B cell (primary cell): ENCODE measurements at regions not wholly inside any gene's neighbourhood (a gene's known extent, or its start where the extent isn't known, plus 50 kb on each side); places are given as distances from the start of the nearest gene placed in this dataset.

ENCODE experiments used
- ATAC-seq: fragments of 200-7000 bp; cut with Tn5 transposase; one replicate; pipeline ENCODE4 v1.10.0; 2021; ENCODE audit warnings: low read depth, mild to moderate bottlenecking, moderate number of reproducible peaks, moderate library complexity
- CTCF ChIA-PET: fragments of 350-600 bp; sonication (Branson Sonifier 250); formaldehyde crosslinking; loops from one replicate; lab custom pipeline; 2021; ENCODE audit warnings: antibody characterized with exemption, inconsistent platforms; lab: Charles Lee
- POLR2A ChIA-PET: fragments of 350-600 bp; sonication (Branson Sonifier 250); formaldehyde crosslinking; loops from one replicate; lab custom pipeline; 2021; ENCODE audit warnings: antibody characterized with exemption; lab: Charles Lee
- DNase-seq: peaks from one replicate; pipeline ENCODE4 v3.0.0; 2013
- H2AFZ ChIP-seq: 2 replicates; pipeline ENCODE4 v1.6.1; 2012; ENCODE audit warnings: mild to moderate bottlenecking, low read depth, low read length; ENCODE audit not compliant: insufficient read depth, poor library complexity, severe bottlenecking
- H3K27ac ChIP-seq, 2 donors: 1 replicate in 1 of 2; 2 replicates in 1 of 2; pipeline ENCODE4 v1.5.1; 2012 to 2013; ENCODE audit warnings: low read length in 2 of 2, mild to moderate bottlenecking in 2 of 2, moderate library complexity in 1 of 2
- H3K27me3 ChIP-seq, 4 experiments: fragments of 200-600 bp in 1 of 4; sonication (generic) in 1 of 4; replicated peaks in 1 of 4; 1 replicate in 2 of 4; 2 replicates in 2 of 4; pipeline versions ENCODE4 v1.6.1 to v1.7.0; 2013 to 2016; ENCODE audit warnings: low read length in 3 of 4, mild to moderate bottlenecking in 2 of 4, mixed read lengths in 1 of 4, moderate library complexity in 1 of 4; ENCODE audit not compliant: insufficient read depth in 4 of 4, control insufficient read depth in 3 of 4; ENCODE audit errors: control extremely low read depth in 1 of 4
- H3K36me3 ChIP-seq, 2 experiments: replicated peaks in 1 of 2; 1 replicate in 1 of 2; 2 replicates in 1 of 2; pipeline versions ENCODE4 v1.6.1 to v1.7.1; 2013; ENCODE audit warnings: low read length in 1 of 2; ENCODE audit not compliant: insufficient read depth in 2 of 2, control insufficient read depth in 1 of 2; ENCODE audit errors: control extremely low read depth in 1 of 2, extremely low read depth in 1 of 2
- H3K4me1 ChIP-seq, 2 donors: fragments of 200-600 bp in 1 of 2; sonication (generic) in 1 of 2; 1 replicate in 1 of 2; 2 replicates in 1 of 2; pipeline versions ENCODE4 v1.5.1 to v1.6.1; 2013 to 2017; ENCODE audit warnings: low read length in 2 of 2; ENCODE audit not compliant: control insufficient read depth in 2 of 2, insufficient read depth in 2 of 2
- H3K4me2 ChIP-seq: replicated peaks from 2 replicates; pipeline ENCODE3; 2012; ENCODE audit warnings: mild to moderate bottlenecking, low read depth, low read length; ENCODE audit not compliant: poor library complexity, severe bottlenecking
- H3K4me3 ChIP-seq, 5 experiments: fragments of 200-600 bp in 1 of 5; sonication (generic) in 1 of 5; 1 replicate in 3 of 5; 2 replicates in 2 of 5; pipeline versions ENCODE4 v1.5.1 to v1.7.0; 2011 to 2016; ENCODE audit warnings: low read length in 4 of 5, mild to moderate bottlenecking in 4 of 5, low read depth in 2 of 5, control low read depth in 1 of 5, moderate library complexity in 1 of 5; ENCODE audit not compliant: insufficient read depth in 1 of 5; ENCODE audit errors: control extremely low read depth in 1 of 5, extremely low read depth in 1 of 5
- H3K79me2 ChIP-seq: fragments of 200-600 bp; sonication (generic); one replicate; pipeline ENCODE4 v1.6.0; 2016; ENCODE audit warnings: low read length; ENCODE audit not compliant: control insufficient read depth, insufficient read depth
- H3K9ac ChIP-seq: fragments of 200-600 bp; sonication (generic); 2 replicates; pipeline ENCODE4 v1.6.1; 2017; ENCODE audit warnings: mild to moderate bottlenecking, low read length, moderate library complexity
- H3K9me3 ChIP-seq, 3 donors: one replicate each; pipeline versions ENCODE4 v1.6.1 to v1.7.1; 2013; ENCODE audit warnings: low read length in 2 of 3; ENCODE audit not compliant: control insufficient read depth in 2 of 3, insufficient read depth in 1 of 3; ENCODE audit errors: control extremely low read depth in 1 of 3
- H4K20me1 ChIP-seq: 2 replicates; pipeline ENCODE4 v1.6.0; 2012; ENCODE audit warnings: mild to moderate bottlenecking, low read length; ENCODE audit not compliant: insufficient read depth, control insufficient read depth, poor library complexity, severe bottlenecking
- H3K27ac Mint-ChIP-seq: one replicate; pipeline ENCODE4 v1.8.0; 2021; ENCODE audit warnings: mixed read lengths
- H3K27me3 Mint-ChIP-seq: one replicate; pipeline ENCODE4 v1.8.0; 2021; ENCODE audit warnings: mixed read lengths
- H3K4me1 Mint-ChIP-seq: one replicate; pipeline ENCODE4 v1.8.0; 2021; ENCODE audit warnings: mixed read lengths
- H3K4me3 Mint-ChIP-seq: one replicate; pipeline ENCODE4 v1.8.0; 2021; ENCODE audit warnings: mixed read lengths
- H3K9me3 Mint-ChIP-seq: one replicate; pipeline ENCODE4 v1.8.0; 2022; ENCODE audit warnings: mixed read lengths; ENCODE audit not compliant: insufficient read depth
- EZH2 ChIP-seq: IDR thresholded peaks from 2 replicates; pipeline ENCODE4 v1.6.1; 2012; ENCODE audit warnings: borderline replicate concordance, low read depth, mild to moderate bottlenecking, moderate library complexity, low read length; ENCODE audit not compliant: insufficient read depth, poor library complexity, severe bottlenecking
- WGBS: methylation state at CpG from one replicate; pipeline ENCODE4 v1.1.5; 2013; ENCODE audit warnings: missing lambda C conversion rate; ENCODE audit not compliant: insufficient coverage; 5-methylcytosine and 5-hydroxymethylcytosine counted together
- intact Hi-C: fragments of 100-400 bp; cut with micrococcal nuclease; formaldehyde crosslinking; loops from one replicate; pipeline ENCODE4 v1.10.0; 2022
- TF ChIP-seq, protein P1 (sequence below): fragments of 200-600 bp; IDR thresholded peaks from one replicate; pipeline ENCODE4 v1.8.0; 2022; ENCODE audit warnings: antibody characterized with exemption, mild to moderate bottlenecking

DNA sequence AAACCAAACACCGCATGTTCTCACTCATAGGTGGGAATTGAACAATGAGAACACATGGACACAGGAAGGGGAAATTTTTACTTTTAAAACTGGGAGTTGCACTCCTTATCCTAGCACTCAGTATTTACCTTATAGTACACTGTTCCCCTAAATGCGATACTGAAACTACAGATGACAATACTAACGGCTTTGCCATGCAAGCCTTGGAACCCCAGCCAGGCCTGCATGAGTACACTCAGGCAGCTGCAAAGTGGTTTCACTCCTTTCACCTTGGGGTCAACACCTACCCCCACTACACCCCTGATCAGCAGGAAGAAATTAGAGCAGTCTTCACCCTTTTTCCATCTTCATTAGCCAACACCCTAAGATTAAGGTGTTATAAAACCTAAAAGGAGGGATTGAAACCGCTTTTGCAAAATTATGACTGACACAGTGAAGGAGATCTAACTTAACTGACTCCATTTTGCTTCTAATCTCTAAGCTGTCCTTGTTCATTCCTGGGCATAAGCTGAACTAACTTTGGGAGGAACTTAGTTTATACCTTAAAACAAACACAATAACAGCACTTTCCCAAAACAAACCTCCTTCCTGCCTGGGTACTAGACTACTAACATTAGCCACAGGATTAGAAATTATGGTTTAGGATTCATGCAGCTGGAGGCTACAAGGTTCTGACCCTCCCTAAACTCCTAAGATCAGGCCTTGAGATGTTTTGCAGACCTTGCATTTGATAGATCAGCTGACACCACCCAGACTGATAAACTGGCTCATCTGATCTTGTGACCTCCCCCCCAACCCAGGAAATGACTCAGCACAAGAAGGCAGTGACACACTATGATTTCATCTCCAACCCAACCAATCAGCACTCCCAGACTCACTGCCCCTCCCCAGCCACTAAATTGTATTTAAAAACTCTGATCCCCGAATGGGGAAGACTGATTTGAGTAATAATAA lies 452.1 kb upstream of the PPP2R3A start:
- Mint-ChIP-seq H3K27ac (no peak overlapping the region), H3K27me3 (peaks cover 15% of the 10 kb centered on the region), H3K9me3 (peaks cover 3% of the 10 kb centered on the region), H3K4me3 (no peak overlapping the region), H3K4me1 (no peaks in the 10 kb centered on the region)
- H3K4me2 ChIP-seq: no peak overlapping the region
- H2AFZ ChIP-seq: no peak overlapping the region
- 91% methylated on average over 2 of the region's 5 CpGs for WGBS
- no peak for TF ChIP-seq EZH2
- TF ChIP-seq, protein P1, sequence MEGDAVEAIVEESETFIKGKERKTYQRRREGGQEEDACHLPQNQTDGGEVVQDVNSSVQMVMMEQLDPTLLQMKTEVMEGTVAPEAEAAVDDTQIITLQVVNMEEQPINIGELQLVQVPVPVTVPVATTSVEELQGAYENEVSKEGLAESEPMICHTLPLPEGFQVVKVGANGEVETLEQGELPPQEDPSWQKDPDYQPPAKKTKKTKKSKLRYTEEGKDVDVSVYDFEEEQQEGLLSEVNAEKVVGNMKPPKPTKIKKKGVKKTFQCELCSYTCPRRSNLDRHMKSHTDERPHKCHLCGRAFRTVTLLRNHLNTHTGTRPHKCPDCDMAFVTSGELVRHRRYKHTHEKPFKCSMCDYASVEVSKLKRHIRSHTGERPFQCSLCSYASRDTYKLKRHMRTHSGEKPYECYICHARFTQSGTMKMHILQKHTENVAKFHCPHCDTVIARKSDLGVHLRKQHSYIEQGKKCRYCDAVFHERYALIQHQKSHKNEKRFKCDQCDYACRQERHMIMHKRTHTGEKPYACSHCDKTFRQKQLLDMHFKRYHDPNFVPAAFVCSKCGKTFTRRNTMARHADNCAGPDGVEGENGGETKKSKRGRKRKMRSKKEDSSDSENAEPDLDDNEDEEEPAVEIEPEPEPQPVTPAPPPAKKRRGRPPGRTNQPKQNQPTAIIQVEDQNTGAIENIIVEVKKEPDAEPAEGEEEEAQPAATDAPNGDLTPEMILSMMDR: no peak
- H3K27me3 ChIP-seq: no peaks in the 10 kb centered on the region
- no peak for DNase-seq
- no peaks in the 10 kb centered on the region for H3K4me1 ChIP-seq
- H3K9me3 ChIP-seq: no peaks in the 10 kb centered on the region
- H3K79me2 ChIP-seq: no peaks in the 10 kb centered on the region
- ChIA-PET POLR2A (no interaction called here), CTCF (no interaction called here)
- no peak overlapping the region for H3K4me3 ChIP-seq
- intact Hi-C loops: no loop called here
- H3K36me3 ChIP-seq: no peaks in the 10 kb centered on the region
- no peak for ATAC-seq
- H4K20me1 ChIP-seq: no peaks in the 10 kb centered on the region
- H3K9ac ChIP-seq: no peak overlapping the region
- no peak overlapping the region for H3K27ac ChIP-seq

DNA sequence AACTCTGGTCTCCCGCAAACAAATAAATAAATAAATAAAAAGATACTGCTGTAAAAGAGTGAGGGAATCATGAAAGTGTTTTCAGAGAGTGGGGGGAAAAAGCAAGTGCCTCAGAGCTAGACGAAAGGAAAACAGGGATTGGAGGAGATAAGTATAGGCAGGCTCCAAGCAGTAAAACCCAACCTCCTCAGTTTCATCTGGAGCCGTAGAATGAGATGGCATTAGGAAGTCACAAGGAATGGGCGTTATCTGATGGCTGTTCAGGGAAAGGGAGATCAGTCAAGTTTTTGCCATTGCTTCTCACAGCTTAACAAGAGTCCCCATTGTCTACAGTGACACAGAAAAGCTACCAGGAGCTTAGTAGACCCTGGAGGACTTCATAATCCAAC lies 451.5 kb upstream of the PPP2R3A start:
- peaks cover 3% of the 10 kb centered on the region for H3K9me3 Mint-ChIP-seq
- Histone ChIP-seq H3K9ac (no peak overlapping the region), H3K27me3 (no peaks in the 10 kb centered on the region), H3K79me2 (no peaks in the 10 kb centered on the region), H3K27ac (no peak overlapping the region), H3K36me3 (no peaks in the 10 kb centered on the region), H3K4me2 (no peak overlapping the region), H3K9me3 (no peaks in the 10 kb centered on the region), H4K20me1 (no peaks in the 10 kb centered on the region), H2AFZ (no peak overlapping the region), H3K4me3 (no peak overlapping the region), H3K4me1 (no peaks in the 10 kb centered on the region)
- ATAC-seq: no peak
- no peak for DNase-seq
- WGBS: no CpG with 5 or more reads among the region's 4 CpGs
- H3K27me3 Mint-ChIP-seq: peaks cover 16% of the 10 kb centered on the region
- ChIA-PET CTCF (no interaction called here), POLR2A (no interaction called here)
- H3K4me3 Mint-ChIP-seq: no peak overlapping the region
- H3K27ac Mint-ChIP-seq: no peak overlapping the region
- intact Hi-C loops: no loop called here
- TF ChIP-seq, protein P1: no peak
- no peak for TF ChIP-seq EZH2
- H3K4me1 Mint-ChIP-seq: no peaks in the 10 kb centered on the region
